GM21423 (cell line): ENCODE measurements at regions not wholly inside any gene's neighbourhood (a gene's known extent, or its start where the extent isn't known, plus 50 kb on each side); places are given as distances from the start of the nearest gene placed in this dataset.

Experiments used
- ATAC-seq: cut with Tn5 transposase; IDR thresholded peaks from one replicate; pipeline ENCODE4 v1.9.1; 2021; ENCODE audit warnings: mild to moderate bottlenecking, moderate library complexity; ENCODE audit not compliant: unreplicated experiment

GRCh38 chr22:49284056-49284784 is 543.5 kb downstream of the BRD1 start:
- ATAC-seq, result no peak

- ATAC-seq, result no peak
These were observed 545.1 kb downstream of the BRD1 start for GRCh38 chr22:49282596-49282995.

- no peak for ATAC-seq
These were observed 546.0 kb downstream of the BRD1 start for GRCh38 chr22:49281467-49282340.

DNA sequence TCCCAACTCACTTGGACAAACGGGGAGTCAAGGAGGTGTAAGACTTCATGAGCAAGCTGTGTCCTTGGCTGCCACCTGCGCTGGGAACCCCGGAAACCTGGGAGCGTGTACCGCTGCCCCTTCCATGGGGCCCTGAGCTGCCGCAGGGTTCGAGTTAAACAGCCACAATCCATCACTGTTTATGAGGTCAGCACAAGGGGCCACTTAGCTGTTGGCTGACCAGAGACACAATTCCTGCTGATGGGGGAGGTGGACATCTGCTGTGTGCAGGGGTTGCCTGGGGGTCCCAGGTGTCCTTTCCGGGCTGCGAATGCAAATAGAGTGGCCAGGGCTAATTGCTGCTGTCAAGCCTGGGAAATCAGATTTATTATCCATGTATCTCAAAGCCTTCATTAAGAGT is 549.3 kb downstream of the BRD1 start:
- ATAC-seq, result no peak

GRCh38 chr22:49276567-49276966 is 551.1 kb downstream of the BRD1 start:
- ATAC-seq, result no peak

DNA sequence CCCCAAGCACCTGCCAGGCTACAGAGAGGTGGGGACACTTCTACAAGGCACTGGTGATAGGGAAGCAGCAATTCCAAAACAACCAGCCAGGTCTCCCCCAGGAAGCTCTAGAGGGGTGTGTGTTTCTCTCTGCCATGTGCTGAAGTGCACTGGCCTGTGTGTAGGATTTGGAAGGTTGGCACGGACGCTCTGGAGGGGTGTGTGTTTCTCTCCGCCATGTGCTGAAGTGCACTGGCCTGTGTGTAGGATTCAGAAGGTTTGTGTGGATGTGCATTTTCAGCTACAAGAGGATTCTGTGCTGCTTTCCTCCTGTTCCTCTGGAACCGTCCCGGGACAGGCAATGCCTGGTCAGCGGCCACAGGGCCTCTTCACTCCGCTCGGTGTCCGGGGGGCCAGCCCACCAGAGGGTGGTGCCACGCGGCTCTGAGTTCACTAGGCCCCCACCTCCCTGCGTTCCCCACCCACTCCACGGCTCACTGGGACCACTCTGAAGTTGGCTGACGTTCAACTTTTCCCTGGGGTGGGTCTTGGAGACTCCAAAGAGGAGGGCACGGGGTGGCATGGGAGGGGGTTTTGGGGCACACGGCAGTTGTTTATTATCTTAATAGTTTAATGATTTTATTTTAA is 552.8 kb downstream of the BRD1 start:
- no peak for ATAC-seq

DNA sequence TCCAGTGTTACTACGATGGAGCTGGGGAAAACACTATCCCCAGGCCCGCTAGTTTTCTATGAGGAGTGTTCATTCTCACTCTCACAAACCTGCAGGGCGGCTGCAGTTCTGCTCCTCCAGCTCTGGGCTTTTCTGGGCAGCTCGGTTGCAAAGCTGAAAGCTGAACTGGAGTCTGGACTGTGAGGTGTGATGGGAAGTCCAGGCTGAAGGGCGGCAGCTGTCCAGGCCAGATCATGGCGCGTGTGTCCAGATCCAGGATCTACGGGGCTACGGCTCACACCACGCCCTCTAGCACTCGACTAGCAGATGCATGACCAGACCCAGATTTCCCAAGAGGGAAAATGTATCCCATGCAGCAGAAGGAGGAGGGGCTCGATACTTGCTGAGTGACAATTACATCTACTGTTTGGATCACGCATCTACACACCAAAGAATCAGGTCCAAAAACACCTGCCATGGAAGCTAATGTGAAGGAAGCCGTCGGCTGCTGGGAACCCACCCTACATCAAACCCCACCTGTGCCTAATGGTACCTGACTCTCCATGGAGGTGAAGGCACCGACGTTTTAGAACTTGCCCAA is 555.0 kb downstream of the BRD1 start:
- no peak for ATAC-seq

GRCh38 chr22:49271831-49272230 is 555.8 kb downstream of the BRD1 start:
- no peak for ATAC-seq

GRCh38 chr22:49271369-49271727 is 556.3 kb downstream of the BRD1 start:
- ATAC-seq, result no peak

- no peak for ATAC-seq
These were observed 556.9 kb downstream of the BRD1 start for GRCh38 chr22:49270595-49271368.

DNA sequence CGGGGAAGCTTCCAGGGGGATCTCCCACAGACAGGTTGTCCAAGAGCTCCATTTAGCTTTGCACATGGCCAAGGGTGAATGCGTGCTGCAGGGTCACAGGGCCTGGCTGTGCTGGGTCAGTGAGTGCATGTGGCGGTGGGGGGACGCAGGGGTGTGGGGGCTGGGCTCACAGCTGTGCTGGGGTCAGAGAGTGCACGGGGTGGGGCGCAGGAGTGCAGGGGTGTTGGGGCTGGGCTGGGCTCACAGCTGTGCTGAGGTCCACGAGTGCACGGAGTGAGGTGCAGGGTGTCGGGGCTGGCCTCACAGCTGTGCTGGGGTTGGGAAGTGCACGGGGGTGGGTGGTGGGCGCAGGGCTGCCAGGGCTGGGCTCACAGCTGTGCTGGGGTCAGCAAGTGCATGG is 557.7 kb downstream of the BRD1 start:
- no peak for ATAC-seq

DNA sequence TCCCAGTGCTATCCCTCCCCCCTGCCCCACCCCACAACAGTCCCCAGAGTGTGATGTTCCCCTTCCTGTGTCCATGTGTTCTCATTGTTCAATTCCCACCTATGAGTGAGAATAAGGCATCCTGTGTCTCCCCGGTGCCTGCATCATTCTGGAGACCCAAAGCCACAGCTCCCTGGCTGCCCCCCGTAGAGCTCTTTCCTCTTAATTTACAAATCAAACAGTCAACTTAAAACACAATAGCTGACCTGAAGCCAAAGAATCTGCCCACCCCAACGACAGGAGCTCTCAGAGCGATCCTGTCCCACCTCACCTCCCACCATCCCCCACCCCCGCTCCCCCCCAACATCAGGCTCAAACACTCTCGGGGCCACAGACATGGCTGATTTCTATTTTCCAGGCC is 558.3 kb downstream of the BRD1 start:
- ATAC-seq, result no peak

DNA sequence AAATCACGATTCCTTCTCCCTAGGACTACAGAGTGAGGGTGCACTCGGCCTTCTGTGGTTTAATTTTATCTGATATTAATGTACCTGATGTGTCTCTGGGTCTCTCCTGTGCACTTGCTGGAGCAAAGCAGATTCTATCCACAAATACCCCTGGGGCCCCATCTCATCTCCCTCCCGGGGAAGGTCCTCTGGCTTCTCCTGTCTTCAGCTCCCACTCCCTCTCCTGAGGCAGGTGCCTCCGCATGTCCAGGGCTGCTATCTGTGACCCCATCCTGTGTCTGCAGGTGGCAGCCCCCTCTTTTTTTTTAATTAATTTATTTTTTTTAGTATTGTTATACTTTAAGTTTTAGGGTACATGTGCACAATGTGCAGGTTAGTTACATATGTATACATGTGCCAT is 558.7 kb downstream of the BRD1 start:
- no peak for ATAC-seq

DNA sequence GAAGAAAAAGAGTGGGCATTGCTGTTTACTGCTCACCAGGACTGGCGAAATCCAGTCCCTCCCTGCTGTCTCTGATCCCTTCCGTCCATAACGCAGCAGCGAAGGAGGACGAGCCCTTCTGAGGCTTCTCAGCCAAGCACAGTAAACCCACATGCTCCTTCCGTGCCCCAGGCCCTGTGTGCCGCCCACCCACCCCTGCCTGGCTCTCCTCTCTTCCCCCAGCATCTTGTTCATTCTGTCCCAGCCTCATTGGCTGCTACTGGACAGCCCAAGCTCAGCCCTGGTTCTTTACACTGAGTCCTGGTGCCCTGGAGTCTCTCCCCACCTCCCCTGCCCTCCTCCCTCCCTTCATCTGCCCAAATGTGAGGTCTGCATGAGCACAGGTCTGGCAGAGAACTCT is 559.7 kb downstream of the BRD1 start:
- no peak for ATAC-seq

- ATAC-seq, result no peak
These were observed 560.8 kb downstream of the BRD1 start for GRCh38 chr22:49266561-49267519.

GRCh38 chr22:49264696-49265095 is 563.0 kb downstream of the BRD1 start:
- ATAC-seq, result no peak

DNA sequence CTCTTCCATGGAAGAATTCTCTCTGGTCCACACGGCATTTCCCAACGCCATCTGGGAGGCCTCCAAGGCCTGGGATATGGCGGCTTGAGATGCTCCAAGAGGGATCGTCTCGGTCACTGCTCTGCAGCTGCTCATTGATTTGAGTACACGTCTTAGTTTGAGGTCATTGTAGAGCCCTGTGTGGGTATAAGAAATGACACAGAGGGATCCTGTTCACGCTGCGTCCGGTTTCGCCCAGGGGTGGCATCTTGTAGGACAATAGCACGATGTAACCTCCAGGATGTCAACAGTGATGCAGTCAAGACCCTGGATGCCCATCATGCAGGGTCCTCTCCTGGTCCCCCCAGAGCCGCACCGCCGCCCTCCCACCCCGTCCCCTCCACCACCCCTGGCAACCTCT is 564.6 kb downstream of the BRD1 start:
- ATAC-seq, result no peak

DNA sequence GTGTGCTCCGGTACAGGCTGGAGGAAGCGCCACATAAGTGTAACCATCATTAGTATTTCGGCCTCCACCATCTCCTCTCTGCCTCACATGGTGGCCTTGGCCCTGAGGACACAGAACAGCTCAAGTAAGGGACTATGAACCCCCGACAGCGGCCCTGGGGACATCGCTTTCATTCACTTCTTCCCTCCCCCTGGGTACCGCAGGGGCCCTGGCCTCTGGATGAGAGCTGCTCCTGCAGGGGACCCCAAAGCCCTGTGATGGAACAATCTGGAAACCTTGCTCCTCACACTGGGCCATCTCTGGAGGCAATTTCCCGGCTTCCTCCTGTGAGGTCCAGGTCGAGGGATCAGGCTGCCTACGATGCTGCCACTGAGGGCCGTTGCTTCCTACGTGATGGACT is 565.5 kb downstream of the BRD1 start:
- no peak for ATAC-seq

- ATAC-seq, result no peak
These were observed 566.1 kb downstream of the BRD1 start for GRCh38 chr22:49261616-49262015.
